AG08395 (cell line): ENCODE measurements at regions not wholly inside any gene's neighbourhood (a gene's known extent, or its start where the extent isn't known, plus 50 kb on each side); places are given as distances from the start of the nearest gene placed in this dataset.
A peak's percentile ranks its signal among the peaks of the same experiment; 100 is the strongest.
"Not testable (repeated sequence)": the region's sequence is repeated elsewhere in the genome, so short reads cannot be mapped to it uniquely, and the experiment has no call there.

ENCODE experiments used
- DNase-seq: peaks from one replicate; pipeline ENCODE4 v3.0.0; 2012; ENCODE audit warnings: mixed read lengths, low spot score

- DNase-seq: not testable (repeated sequence)
Observed at GRCh38 chr7:55743454-55743717, 119.2 kb downstream of the SEPTIN14 start.

- not testable (repeated sequence) for DNase-seq
Observed at GRCh38 chr7:55742651-55743453, 119.7 kb downstream of the SEPTIN14 start.

GRCh38 chr7:55741721-55742631 is 120.6 kb downstream of the SEPTIN14 start:
- DNase-seq: not testable (repeated sequence)

GRCh38 chr7:55740633-55741250 is 121.8 kb downstream of the SEPTIN14 start:
- DNase-seq: not testable (repeated sequence)

- not testable (repeated sequence) for DNase-seq
Observed at GRCh38 chr7:55740053-55740452, 122.5 kb downstream of the SEPTIN14 start.

- DNase-seq: not testable (repeated sequence)
Observed at GRCh38 chr7:55736641-55737221, 125.8 kb downstream of the SEPTIN14 start.

- peak; percentile 46 for DNase-seq
Observed at GRCh38 chr7:55733241-55734140, 129.1 kb downstream of the SEPTIN14 start.

GRCh38 chr7:55731931-55732330 is 130.6 kb downstream of the SEPTIN14 start:
- DNase-seq: no peak

- no peak for DNase-seq
Observed at GRCh38 chr7:55730197-55730596, 132.4 kb downstream of the SEPTIN14 start.

- DNase-seq: no peak
Observed at GRCh38 chr7:55723621-55723941, 139.0 kb downstream of the SEPTIN14 start.

GRCh38 chr7:55722874-55723620 is 139.5 kb downstream of the SEPTIN14 start:
- not testable (repeated sequence) for DNase-seq

- DNase-seq: not testable (repeated sequence)
Observed at GRCh38 chr7:55721004-55721403, 141.5 kb downstream of the SEPTIN14 start.

- not testable (repeated sequence) for DNase-seq
Observed at GRCh38 chr7:55715247-55715867, 143.1 kb upstream of the VOPP1 start.

- not testable (repeated sequence) for DNase-seq
Observed at GRCh38 chr7:55714370-55714769, 142.1 kb upstream of the VOPP1 start.

GRCh38 chr7:55710312-55710711 is 138.0 kb upstream of the VOPP1 start:
- DNase-seq: not testable (repeated sequence)

GRCh38 chr7:55708028-55708427 is 135.7 kb upstream of the VOPP1 start:
- DNase-seq: peak; percentile 29

GRCh38 chr7:55707410-55707809 is 135.1 kb upstream of the VOPP1 start:
- not testable (repeated sequence) for DNase-seq

GRCh38 chr7:55706451-55707195 is 134.3 kb upstream of the VOPP1 start:
- not testable (repeated sequence) for DNase-seq

- not testable (repeated sequence) for DNase-seq
Observed at GRCh38 chr7:55705728-55706450, 133.6 kb upstream of the VOPP1 start.
